Breast epithelium (tissue), 4 donors: ENCODE measurements at regions not wholly inside any gene's neighbourhood (a gene's known extent, or its start where the extent isn't known, plus 50 kb on each side); places are given as distances from the start of the nearest gene placed in this dataset.

Experiments used
- DNase-seq, 2 donors: peaks; one replicate each; pipeline ENCODE4 v3.0.0-alpha.2; 2019; ENCODE audit warnings: low spot score in 2 of 2
- H3K27ac ChIP-seq, 2 donors: fragments of 200-600 bp; sonication (generic) in 1 of 2; one replicate each; pipeline ENCODE4 v1.5.1; 2016 to 2019; ENCODE audit warnings: mild to moderate bottlenecking in 1 of 2
- H3K27me3 ChIP-seq, 2 donors: fragments of 200-600 bp; sonication (generic) in 1 of 2; one replicate each; pipeline versions ENCODE4 v1.5.1 to v1.6.0; 2017 to 2019; ENCODE audit warnings: control low read depth in 1 of 2, mild to moderate bottlenecking in 1 of 2
- H3K36me3 ChIP-seq: fragments of 200-600 bp; one replicate; pipeline ENCODE4 v1.5.1; 2019
- H3K4me1 ChIP-seq, 2 donors: fragments of 200-600 bp; sonication (generic); one replicate each; pipeline ENCODE4 v1.5.1; 2016 to 2019; ENCODE audit warnings: control low read depth in 1 of 2
- H3K4me3 ChIP-seq, 3 donors: fragments of 200-600 bp; sonication (generic); 1 replicate in 2 of 3; 2 replicates in 1 of 3; pipeline ENCODE4 v1.5.1; 2016 to 2019; ENCODE audit warnings: mild to moderate bottlenecking in 3 of 3, moderate library complexity in 2 of 3
- H3K9me3 ChIP-seq, 2 donors: fragments of 200-600 bp; sonication (generic) in 1 of 2; one replicate each; pipeline ENCODE4 v1.5.1; 2016 to 2019; ENCODE audit warnings: control low read depth in 1 of 2
- POLR2A ChIP-seq: fragments of 450-650 bp; IDR thresholded peaks from one replicate; pipeline ENCODE4 v1.6.1; 2016; ENCODE audit warnings: antibody characterized with exemption, mild to moderate bottlenecking, moderate library complexity
- POLR2AphosphoS5 ChIP-seq, 3 donors: sonication (generic); formaldehyde crosslinking; IDR thresholded peaks; one replicate each; pipeline ENCODE4 v1.6.1; 2017; ENCODE audit warnings: antibody characterized with exemption in 3 of 3
- intact Hi-C: fragments of 100-400 bp; cut with DNase I; formaldehyde crosslinking; loops from one replicate; pipeline ENCODE4 v1.15.1; 2023; ENCODE audit warnings: low total_unique reads
- TF ChIP-seq, protein P1 (sequence below), 3 donors: fragments of 450-650 bp; IDR thresholded peaks; one replicate each; pipeline ENCODE4 v1.5.1; 2016 to 2017; ENCODE audit warnings: antibody characterized with exemption in 3 of 3, mild to moderate bottlenecking in 3 of 3, moderate library complexity in 3 of 3

DNA sequence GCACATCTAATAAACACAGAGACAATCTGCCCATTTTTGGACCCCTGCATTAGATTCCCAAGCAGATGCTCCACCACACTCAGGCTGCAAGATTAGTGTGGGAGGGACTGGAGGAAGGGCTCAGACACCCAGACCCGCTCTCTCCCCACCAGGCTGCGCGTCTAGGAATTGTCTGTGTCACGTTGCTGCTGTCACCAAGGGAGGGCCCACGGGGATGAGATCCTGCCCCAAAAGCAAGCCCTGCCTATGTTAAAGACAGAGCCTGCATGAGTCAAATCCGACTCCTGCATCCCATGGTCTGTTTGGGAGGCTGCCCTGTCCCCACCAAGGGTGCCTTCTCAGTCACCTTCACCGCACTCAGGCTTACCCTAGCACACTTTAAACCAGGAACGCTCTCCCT, 114.4 kb upstream of the ZNF507 start:
- intact Hi-C loops = no loop called here
- peaks cover 0 to 19% of the 10 kb centered on the region in 2 donors for H3K27me3 ChIP-seq
- TF ChIP-seq, protein P1, sequence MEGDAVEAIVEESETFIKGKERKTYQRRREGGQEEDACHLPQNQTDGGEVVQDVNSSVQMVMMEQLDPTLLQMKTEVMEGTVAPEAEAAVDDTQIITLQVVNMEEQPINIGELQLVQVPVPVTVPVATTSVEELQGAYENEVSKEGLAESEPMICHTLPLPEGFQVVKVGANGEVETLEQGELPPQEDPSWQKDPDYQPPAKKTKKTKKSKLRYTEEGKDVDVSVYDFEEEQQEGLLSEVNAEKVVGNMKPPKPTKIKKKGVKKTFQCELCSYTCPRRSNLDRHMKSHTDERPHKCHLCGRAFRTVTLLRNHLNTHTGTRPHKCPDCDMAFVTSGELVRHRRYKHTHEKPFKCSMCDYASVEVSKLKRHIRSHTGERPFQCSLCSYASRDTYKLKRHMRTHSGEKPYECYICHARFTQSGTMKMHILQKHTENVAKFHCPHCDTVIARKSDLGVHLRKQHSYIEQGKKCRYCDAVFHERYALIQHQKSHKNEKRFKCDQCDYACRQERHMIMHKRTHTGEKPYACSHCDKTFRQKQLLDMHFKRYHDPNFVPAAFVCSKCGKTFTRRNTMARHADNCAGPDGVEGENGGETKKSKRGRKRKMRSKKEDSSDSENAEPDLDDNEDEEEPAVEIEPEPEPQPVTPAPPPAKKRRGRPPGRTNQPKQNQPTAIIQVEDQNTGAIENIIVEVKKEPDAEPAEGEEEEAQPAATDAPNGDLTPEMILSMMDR (IDR thresholded peaks at IDR 0.05) = no peak
- TF ChIP-seq POLR2A (no peak), POLR2AphosphoS5 (IDR thresholded peaks at IDR 0.05) (no peak)
- no peaks in the 10 kb centered on the region for H3K9me3 ChIP-seq
- H3K36me3 ChIP-seq = no peaks in the 10 kb centered on the region
- no peaks in the 10 kb centered on the region for H3K4me1 ChIP-seq
- DNase-seq = no peak
- no peak overlapping the region for H3K27ac ChIP-seq
- H3K4me3 ChIP-seq = no peak overlapping the region

DNA sequence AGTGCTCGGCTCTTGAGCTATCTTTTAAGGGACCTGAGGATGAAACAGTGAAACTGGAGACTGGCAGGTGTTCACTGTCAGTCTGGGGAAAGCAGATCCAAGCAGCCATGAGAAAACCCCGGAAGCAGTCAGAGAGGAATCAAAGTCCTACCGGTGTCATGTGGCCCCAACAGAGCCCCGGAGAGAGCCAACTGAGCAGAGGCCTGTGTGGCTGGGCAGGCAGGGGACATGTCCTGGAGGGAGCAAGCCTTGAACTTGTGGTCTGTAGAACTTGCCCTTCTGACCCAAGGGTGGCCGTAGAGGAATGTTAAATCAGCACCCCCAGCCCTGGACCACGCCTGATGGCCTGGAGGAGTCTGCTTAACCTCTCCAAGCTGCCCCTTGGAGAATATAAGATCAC, 113.7 kb upstream of the ZNF507 start:
- Histone ChIP-seq H3K9me3 (no peaks in the 10 kb centered on the region), H3K4me3 (no peak overlapping the region), H3K36me3 (no peaks in the 10 kb centered on the region), H3K27me3 (peaks cover 0 to 19% of the 10 kb centered on the region in 2 donors), H3K4me1 (no peaks in the 10 kb centered on the region), H3K27ac (no peak overlapping the region)
- TF ChIP-seq, protein P1 (IDR thresholded peaks at IDR 0.05) = no peak
- TF ChIP-seq POLR2AphosphoS5 (IDR thresholded peaks at IDR 0.05) = no peak
- TF ChIP-seq POLR2A = no peak
- intact Hi-C loops = no loop called here
- DNase-seq = no peak

DNA sequence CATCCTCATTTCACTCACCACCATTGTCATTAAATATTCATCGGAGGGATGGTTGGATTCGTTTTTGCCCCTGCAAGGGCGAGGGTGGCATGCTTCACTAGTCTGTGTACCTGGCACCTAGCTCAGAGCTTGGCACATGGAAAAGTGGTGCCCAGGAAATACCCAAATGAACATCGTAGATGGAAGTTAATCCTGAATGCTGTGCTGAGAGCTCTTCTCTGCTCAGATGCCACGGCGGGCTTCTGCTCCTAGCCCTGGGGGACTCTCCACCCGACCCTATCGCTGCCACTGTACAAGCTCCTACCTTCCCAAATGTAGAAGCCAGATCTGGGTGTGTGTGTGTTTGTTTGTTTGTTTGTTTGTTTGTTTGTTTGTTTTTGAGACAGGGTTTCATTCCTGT, 113.0 kb upstream of the ZNF507 start:
- Histone ChIP-seq H3K27ac (no peak overlapping the region), H3K9me3 (no peaks in the 10 kb centered on the region), H3K4me1 (no peaks in the 10 kb centered on the region), H3K27me3 (peaks cover 0 to 19% of the 10 kb centered on the region in 2 donors), H3K36me3 (no peaks in the 10 kb centered on the region), H3K4me3 (no peak overlapping the region)
- no peak for TF ChIP-seq POLR2AphosphoS5 (IDR thresholded peaks at IDR 0.05)
- DNase-seq = no peak
- intact Hi-C loops = no loop called here

DNA sequence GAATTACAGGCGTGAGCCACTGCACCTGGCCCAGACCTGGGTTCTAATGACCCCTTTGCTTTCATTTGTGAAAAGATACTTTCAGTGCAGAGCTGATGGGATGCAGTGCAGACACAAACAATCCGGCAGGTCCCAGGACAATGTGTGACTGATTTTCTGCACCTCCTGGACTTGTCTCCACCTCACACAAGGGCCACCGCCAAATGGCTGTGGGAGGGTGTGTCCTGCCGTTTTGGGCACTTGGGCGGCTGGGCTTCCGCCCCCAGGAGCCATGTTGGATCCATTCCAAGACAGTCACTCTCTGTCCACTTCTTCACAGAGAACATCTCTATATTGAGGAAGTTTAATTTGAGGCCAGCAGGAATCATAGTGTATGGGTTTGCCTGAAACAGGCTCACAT, 112.3 kb upstream of the ZNF507 start:
- no peak for TF ChIP-seq POLR2AphosphoS5 (IDR thresholded peaks at IDR 0.05)
- TF ChIP-seq, protein P1 (IDR thresholded peaks at IDR 0.05) = no peak
- H3K9me3 ChIP-seq = no peaks in the 10 kb centered on the region
- H3K36me3 ChIP-seq = no peaks in the 10 kb centered on the region
- peaks cover 0 to 21% of the 10 kb centered on the region in 2 donors for H3K27me3 ChIP-seq
- H3K4me1 ChIP-seq = no peaks in the 10 kb centered on the region
- H3K27ac ChIP-seq = no peak overlapping the region
- intact Hi-C loops = no loop called here
- no peak for DNase-seq
- no peak overlapping the region for H3K4me3 ChIP-seq

DNA sequence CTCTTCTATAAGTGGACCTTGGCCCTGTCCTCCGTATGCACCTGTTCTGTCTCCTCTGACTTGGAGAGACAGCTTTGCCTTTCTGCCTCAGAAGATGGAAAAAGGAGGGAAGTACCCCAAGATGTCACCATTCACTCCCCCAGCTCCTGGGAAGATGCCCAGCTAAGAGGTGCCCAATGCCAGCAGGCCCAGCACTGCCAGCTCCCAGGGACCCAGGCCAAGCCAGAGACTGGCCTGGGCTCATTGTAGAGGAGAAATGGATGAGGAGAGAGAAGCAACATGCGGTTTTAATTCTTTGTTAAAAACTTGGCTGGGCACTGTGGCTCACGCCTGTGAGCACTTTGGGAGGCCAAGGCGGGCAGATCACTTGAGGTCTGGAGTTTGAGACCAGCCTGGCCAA, 111.5 kb upstream of the ZNF507 start:
- no peaks in the 10 kb centered on the region for H3K4me1 ChIP-seq
- DNase-seq = no peak
- TF ChIP-seq, protein P1 (IDR thresholded peaks at IDR 0.05) = no peak
- TF ChIP-seq POLR2AphosphoS5 (IDR thresholded peaks at IDR 0.05) (no peak), POLR2A (no peak)
- intact Hi-C loops = no loop called here
- H3K4me3 ChIP-seq = no peak overlapping the region
- H3K27ac ChIP-seq = no peak overlapping the region
- H3K36me3 ChIP-seq = no peaks in the 10 kb centered on the region
- H3K9me3 ChIP-seq = no peaks in the 10 kb centered on the region
- H3K27me3 ChIP-seq = peaks cover 0 to 22% of the 10 kb centered on the region in 2 donors

DNA sequence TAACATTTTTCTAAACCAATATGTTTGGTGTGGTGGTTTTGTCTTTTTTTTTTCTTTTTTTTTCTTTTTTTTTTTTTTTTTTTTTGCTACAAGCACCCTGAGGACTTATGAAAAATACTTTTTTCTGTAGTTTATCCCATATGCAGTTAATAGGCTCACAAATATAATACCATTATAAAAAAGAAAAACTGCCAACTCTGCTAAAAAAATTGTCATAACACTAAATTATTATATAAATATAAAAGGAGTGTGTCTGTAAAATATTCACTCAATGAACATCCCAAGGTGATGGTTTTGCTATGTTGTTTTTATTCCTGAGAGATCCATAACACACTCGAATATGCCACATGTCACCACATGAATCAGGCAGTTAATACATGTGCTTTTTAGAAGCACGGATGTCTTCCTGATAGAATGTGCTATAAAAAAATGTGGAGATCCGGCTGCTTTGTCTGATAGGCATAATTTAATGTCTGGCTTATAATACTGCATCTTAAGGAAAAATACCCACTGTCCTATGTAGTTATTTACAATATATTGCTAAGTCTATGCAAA, 110.7 kb upstream of the ZNF507 start:
- peaks cover 0 to 18% of the 10 kb centered on the region in 2 donors for H3K27me3 ChIP-seq
- no peak for DNase-seq
- H3K27ac ChIP-seq = no peak overlapping the region
- H3K9me3 ChIP-seq = no peaks in the 10 kb centered on the region
- no peaks in the 10 kb centered on the region for H3K36me3 ChIP-seq
- no peaks in the 10 kb centered on the region for H3K4me1 ChIP-seq
- H3K4me3 ChIP-seq = no peak overlapping the region
- TF ChIP-seq, protein P1 (IDR thresholded peaks at IDR 0.05) = no peak
- no peak for TF ChIP-seq POLR2AphosphoS5 (IDR thresholded peaks at IDR 0.05)
- TF ChIP-seq POLR2A = no peak
- intact Hi-C loops = no loop called here
